Neuronal stem cell (in vitro differentiated cells): ENCODE measurements at regions not wholly inside any gene's neighbourhood (a gene's known extent, or its start where the extent isn't known, plus 50 kb on each side); places are given as distances from the start of the nearest gene placed in this dataset.

Experiments
- DNase-seq: peaks from one replicate; pipeline ENCODE4 v3.0.0-alpha.2; 2013; ENCODE audit warnings: low spot score
- H2AFZ ChIP-seq: one replicate; pipeline ENCODE4 v1.6.1; 2013; ENCODE audit warnings: mild to moderate bottlenecking, low read length, inconsistent platforms
- H2AK5ac ChIP-seq: 2 replicates; pipeline ENCODE4 v1.6.1; 2013; ENCODE audit warnings: low read depth, mild to moderate bottlenecking, inconsistent platforms, low read length, moderate library complexity, mixed read lengths
- H2BK120ac ChIP-seq: 2 replicates; pipeline ENCODE4 v1.6.1; 2013; ENCODE audit warnings: low read depth, mild to moderate bottlenecking, inconsistent platforms, low read length, moderate library complexity, mixed read lengths
- H2BK12ac ChIP-seq: one replicate; pipeline ENCODE4 v1.6.1; 2013; ENCODE audit warnings: low read length, inconsistent platforms
- H2BK15ac ChIP-seq: 2 replicates; pipeline ENCODE4 v1.6.1; 2013; ENCODE audit warnings: mild to moderate bottlenecking, low read length, inconsistent platforms, mixed read lengths
- H2BK5ac ChIP-seq: one replicate; pipeline ENCODE4 v1.6.1; 2013; ENCODE audit warnings: inconsistent platforms, mild to moderate bottlenecking, low read length, moderate library complexity
- H3K14ac ChIP-seq: one replicate; pipeline ENCODE4 v1.6.1; 2013; ENCODE audit warnings: low read length, inconsistent platforms
- H3K18ac ChIP-seq: 2 replicates; pipeline ENCODE4 v1.6.1; 2013; ENCODE audit warnings: low read length, inconsistent platforms
- H3K23ac ChIP-seq: 2 replicates; pipeline ENCODE4 v1.6.1; 2013; ENCODE audit warnings: low read depth, mild to moderate bottlenecking, mixed read lengths, low read length, inconsistent platforms; ENCODE audit not compliant: poor library complexity
- H3K27ac ChIP-seq: replicated peaks from 3 replicates; pipeline ENCODE4 v1.5.1; 2013; ENCODE audit warnings: low read length, inconsistent platforms
- H3K27me3 ChIP-seq, 3 experiments: 2 replicates each; pipeline ENCODE4 v1.6.1; 2013; ENCODE audit warnings: low read length in 3 of 3, mild to moderate bottlenecking in 2 of 3, inconsistent platforms in 1 of 3, low read depth in 1 of 3, mixed read lengths in 1 of 3, moderate library complexity in 1 of 3; ENCODE audit not compliant: control insufficient read depth in 3 of 3, insufficient read depth in 3 of 3
- H3K36me3 ChIP-seq, 2 donors: replicated peaks in 1 of 2; 2 replicates each; pipeline ENCODE4 v1.6.1; 2013; ENCODE audit warnings: low read length in 2 of 2; ENCODE audit not compliant: control insufficient read depth in 2 of 2, insufficient read depth in 2 of 2
- H3K4ac ChIP-seq: 2 replicates; pipeline ENCODE4 v1.6.1; 2013; ENCODE audit warnings: inconsistent platforms, mild to moderate bottlenecking, low read length, moderate library complexity
- H3K4me1 ChIP-seq, 2 donors: 1 replicate in 1 of 2; 2 replicates in 1 of 2; pipeline ENCODE4 v1.6.1; 2013; ENCODE audit warnings: low read length in 2 of 2, low read depth in 1 of 2; ENCODE audit not compliant: control insufficient read depth in 2 of 2, insufficient read depth in 1 of 2
- H3K4me2 ChIP-seq: one replicate; pipeline ENCODE4 v1.6.1; 2013; ENCODE audit warnings: mild to moderate bottlenecking, low read length, inconsistent platforms; ENCODE audit not compliant: insufficient read depth, poor library complexity, severe bottlenecking
- H3K4me3 ChIP-seq, 2 donors: 2 replicates each; pipeline ENCODE4 v1.5.1; 2013; ENCODE audit warnings: low read length in 2 of 2, mild to moderate bottlenecking in 2 of 2, inconsistent platforms in 1 of 2, moderate library complexity in 1 of 2
- H3K79me1 ChIP-seq: one replicate; pipeline ENCODE4 v1.6.1; 2013; ENCODE audit warnings: low read depth, mild to moderate bottlenecking, inconsistent platforms, low read length, moderate library complexity
- H3K9ac ChIP-seq: one replicate; pipeline ENCODE4 v1.6.1; 2013; ENCODE audit warnings: mild to moderate bottlenecking, low read depth, low read length, inconsistent platforms; ENCODE audit not compliant: poor library complexity
- H3K9me3 ChIP-seq, 2 donors: replicated peaks in 1 of 2; 2 replicates each; pipeline versions ENCODE3 to v1.6.1; 2013; ENCODE audit warnings: low read length in 2 of 2, mild to moderate bottlenecking in 2 of 2, inconsistent platforms in 1 of 2, low read depth in 1 of 2, mixed read lengths in 1 of 2, moderate library complexity in 1 of 2; ENCODE audit not compliant: control insufficient read depth in 2 of 2, insufficient read depth in 1 of 2
- H4K8ac ChIP-seq: one replicate; pipeline ENCODE4 v1.6.1; 2013; ENCODE audit warnings: low read depth, mild to moderate bottlenecking, inconsistent platforms, low read length, moderate library complexity
- H4K91ac ChIP-seq: one replicate; pipeline ENCODE4 v1.6.1; 2013; ENCODE audit warnings: low read length, low read depth, mild to moderate bottlenecking, inconsistent platforms; ENCODE audit not compliant: poor library complexity
- WGBS, 2 donors: extraction: QIAGEN DNeasy Blood & Tissue Kit; methylation state at CpG; one replicate each; pipeline ENCODE4 v1.1.7; 2013; ENCODE audit warnings: missing lambda C conversion rate in 2 of 2, mixed read lengths in 1 of 2; ENCODE audit not compliant: insufficient read length in 2 of 2, insufficient replicate concordance in 1 of 2; ENCODE audit errors: extremely low coverage in 2 of 2; 5-methylcytosine and 5-hydroxymethylcytosine counted together

GRCh38 chr6:56757588-56757984 is 114.9 kb upstream of the DST start:
- H3K23ac ChIP-seq, result no peak overlapping the region
- H3K9me3 ChIP-seq, result no peaks in the 10 kb centered on the region
- H3K18ac ChIP-seq, result no peak overlapping the region
- H2AFZ ChIP-seq, result no peak overlapping the region
- H2BK12ac ChIP-seq, result no peak overlapping the region
- no peak overlapping the region for H2BK5ac ChIP-seq
- no peak overlapping the region for H3K4ac ChIP-seq
- H3K79me1 ChIP-seq, result peaks cover 4% of the 10 kb centered on the region
- no peak overlapping the region for H2BK15ac ChIP-seq
- H2BK120ac ChIP-seq, result no peak overlapping the region
- no peak overlapping the region for H3K14ac ChIP-seq
- H3K9ac ChIP-seq, result no peak overlapping the region
- H4K8ac ChIP-seq, result no peak overlapping the region
- WGBS, 2 donors, result no CpG with 5 or more reads among the region's 1 CpG
- H3K27me3 ChIP-seq, result no peaks in the 10 kb centered on the region
- H3K4me3 ChIP-seq, result no peak overlapping the region
- no peak overlapping the region for H2AK5ac ChIP-seq
- H3K36me3 ChIP-seq, result no peaks in the 10 kb centered on the region
- H3K27ac ChIP-seq, result no peak overlapping the region
- H3K4me2 ChIP-seq, result no peak overlapping the region
- H3K4me1 ChIP-seq, result peaks cover 14 to 21% of the 10 kb centered on the region in 2 donors
- H4K91ac ChIP-seq, result no peak overlapping the region
- no peak for DNase-seq

GRCh38 chr6:56756791-56757587 is 114.3 kb upstream of the DST start:
- H3K27me3 ChIP-seq, result no peaks in the 10 kb centered on the region
- H3K14ac ChIP-seq, result no peak overlapping the region
- no peak overlapping the region for H3K23ac ChIP-seq
- H3K4ac ChIP-seq, result no peak overlapping the region
- H3K18ac ChIP-seq, result no peak overlapping the region
- H3K4me3 ChIP-seq, result no peak overlapping the region
- no peak overlapping the region for H3K4me2 ChIP-seq
- H4K8ac ChIP-seq, result no peak overlapping the region
- H3K4me1 ChIP-seq, result peaks cover 14 to 22% of the 10 kb centered on the region in 2 donors
- no peak overlapping the region for H2BK120ac ChIP-seq
- H3K9ac ChIP-seq, result no peak overlapping the region
- DNase-seq, result no peak
- H2AK5ac ChIP-seq, result no peak overlapping the region
- no peak overlapping the region for H2BK5ac ChIP-seq
- no peak overlapping the region for H2BK12ac ChIP-seq
- no peak overlapping the region for H3K27ac ChIP-seq
- H3K79me1 ChIP-seq, result peaks cover 4% of the 10 kb centered on the region
- no peak overlapping the region for H2BK15ac ChIP-seq
- no CpG with 5 or more reads among the region's 1 CpG for WGBS, 2 donors
- H4K91ac ChIP-seq, result no peak overlapping the region
- no peaks in the 10 kb centered on the region for H3K9me3 ChIP-seq
- H3K36me3 ChIP-seq, result no peaks in the 10 kb centered on the region
- H2AFZ ChIP-seq, result no peak overlapping the region

- Histone ChIP-seq H2BK15ac (no peak overlapping the region), H3K27ac (no peak overlapping the region), H3K23ac (no peak overlapping the region), H2BK12ac (no peak overlapping the region), H3K18ac (no peak overlapping the region), H3K14ac (no peak overlapping the region), H3K36me3 (no peaks in the 10 kb centered on the region), H2AK5ac (no peak overlapping the region), H4K8ac (no peak overlapping the region), H3K79me1 (peaks cover 4% of the 10 kb centered on the region), H3K9me3 (no peaks in the 10 kb centered on the region), H3K4ac (no peak overlapping the region), H3K4me2 (no peak overlapping the region), H4K91ac (no peak overlapping the region), H3K9ac (no peak overlapping the region), H2AFZ (no peak overlapping the region), H3K4me3 (no peak overlapping the region), H3K27me3 (no peaks in the 10 kb centered on the region), H2BK120ac (no peak overlapping the region), H2BK5ac (no peak overlapping the region), H3K4me1 (peaks cover 14 to 23% of the 10 kb centered on the region in 2 donors)
- WGBS, 2 donors, result no CpG with 5 or more reads among the region's 4 CpGs
- DNase-seq, result no peak
Observed at GRCh38 chr6:56756219-56756789, 113.6 kb upstream of the DST start.

- Histone ChIP-seq H3K4me2 (no peak overlapping the region), H3K9me3 (no peaks in the 10 kb centered on the region), H2BK15ac (no peak overlapping the region), H2BK5ac (no peak overlapping the region), H3K36me3 (no peaks in the 10 kb centered on the region), H3K4ac (no peak overlapping the region), H3K9ac (no peak overlapping the region), H3K79me1 (peaks cover 4% of the 10 kb centered on the region), H2BK12ac (no peak overlapping the region), H3K4me3 (no peak overlapping the region), H3K27me3 (no peaks in the 10 kb centered on the region), H2AK5ac (no peak overlapping the region), H2BK120ac (no peak overlapping the region), H4K8ac (no peak overlapping the region), H4K91ac (no peak overlapping the region), H3K14ac (no peak overlapping the region), H3K18ac (no peak overlapping the region), H2AFZ (no peak overlapping the region), H3K27ac (no peak overlapping the region), H3K23ac (no peak overlapping the region), H3K4me1 (peaks cover 15 to 23% of the 10 kb centered on the region in 2 donors)
- no CpG with 5 or more reads among the region's 2 CpGs for WGBS, 2 donors
- no peak for DNase-seq
Observed at GRCh38 chr6:56755040-56755439, 112.4 kb upstream of the DST start.
